ENCODE measurements at regions not wholly inside any gene's neighbourhood (a gene's known extent, or its start where the extent isn't known, plus 50 kb on each side); places are given as distances from the start of the nearest gene placed in this dataset.

- TF ChIP-seq EZH2 (IDR thresholded peaks at IDR 0.05; ENCODE audit: low read depth, low read length, severe bottlenecking) (no peak), POLR2A (IDR thresholded peaks at IDR 0.05; ENCODE audit: control extremely low read depth in 1 of 2, low read depth in 2 of 2, low read length in 2 of 2) (no peak)
Measured at GRCh38 chr17:55563363-55563762, 52.1 kb upstream of the SMIM36 start.

Data from H1 (cell line).